NCI-H446 treated with DMSO at 0.1 percent for 48 hours (cell line): ENCODE measurements at regions not wholly inside any gene's neighbourhood (a gene's known extent, or its start where the extent isn't known, plus 50 kb on each side); places are given as distances from the start of the nearest gene placed in this dataset.

Experiments
- DNase-seq: peaks from one replicate; lab custom pipeline; 2025; lab: John Stamatoyannopoulos, UW

GRCh38 chr9:105828171-105828570 is 133.8 kb downstream of the TMEM38B start:
- no peak for DNase-seq

GRCh38 chr9:105828596-105829213 is 134.4 kb downstream of the TMEM38B start:
- no peak for DNase-seq

- no peak for DNase-seq
Observed at GRCh38 chr9:105830461-105830860, 136.1 kb downstream of the TMEM38B start.

- DNase-seq, result peak; percentile 32
Observed at GRCh38 chr9:105832096-105832710, 137.9 kb downstream of the TMEM38B start.

- DNase-seq, result no peak
Observed at GRCh38 chr9:105833271-105833975, 139.1 kb downstream of the TMEM38B start.

- DNase-seq, result no peak
Observed at GRCh38 chr9:105834404-105834803, 140.1 kb downstream of the TMEM38B start.

GRCh38 chr9:105835721-105836120 is 141.4 kb downstream of the TMEM38B start:
- DNase-seq, result no peak

- DNase-seq, result no peak
Observed at GRCh38 chr9:105836936-105837660, 142.8 kb downstream of the TMEM38B start.

GRCh38 chr9:105841562-105841961 is 147.2 kb downstream of the TMEM38B start:
- DNase-seq, result no peak

- DNase-seq, result no peak
Observed at GRCh38 chr9:105842023-105842644, 147.8 kb downstream of the TMEM38B start.

GRCh38 chr9:105846825-105847224 is 152.5 kb downstream of the TMEM38B start:
- no peak for DNase-seq

- no peak for DNase-seq
Observed at GRCh38 chr9:105850852-105851500, 156.6 kb downstream of the TMEM38B start.

GRCh38 chr9:105854026-105854782 is 159.9 kb downstream of the TMEM38B start:
- DNase-seq, result no peak

GRCh38 chr9:105854783-105855724 is 160.7 kb downstream of the TMEM38B start:
- DNase-seq, result no peak

GRCh38 chr9:105855987-105856386 is 161.6 kb downstream of the TMEM38B start:
- no peak for DNase-seq

- no peak for DNase-seq
Observed at GRCh38 chr9:105858006-105858690, 163.8 kb downstream of the TMEM38B start.

- DNase-seq, result no peak
Observed at GRCh38 chr9:105858877-105859276, 164.5 kb downstream of the TMEM38B start.

GRCh38 chr9:105859428-105860091 is 165.2 kb downstream of the TMEM38B start:
- DNase-seq, result no peak

GRCh38 chr9:105860516-105860915 is 166.2 kb downstream of the TMEM38B start:
- DNase-seq, result no peak
